IMR-90 (cell line): ENCODE measurements at regions not wholly inside any gene's neighbourhood (a gene's known extent, or its start where the extent isn't known, plus 50 kb on each side); places are given as distances from the start of the nearest gene placed in this dataset.
A peak's percentile ranks its signal among the peaks of the same experiment; 100 is the strongest.

Experiments used
- ATAC-seq: fragments of 200-7000 bp; cut with Tn5 transposase; 2 replicates; pipeline ENCODE4 v1.9.1; 2020; ENCODE audit warnings: low read depth, mild to moderate bottlenecking, moderate library complexity
- BruUV-seq: library from RNA; stranded (reverse); fragments of 400-500 nt; replicated peaks from 2 replicates; lab custom pipeline; 2021; lab: Mats Ljungman, UMichigan
- CTCF ChIA-PET: fragments of 300-600 bp; formaldehyde crosslinking; extraction: SDS; loops from one replicate; lab custom pipeline; 2021; ENCODE audit warnings: antibody characterized with exemption; lab: Yijun Ruan, JAX
- POLR2A ChIA-PET: fragments of 300-600 bp; sonication (Branson Sonifier 250); formaldehyde crosslinking; loops from one replicate; lab custom pipeline; 2022; ENCODE audit warnings: antibody characterized with exemption; ENCODE audit not compliant: unreplicated experiment; lab: Charles Lee
- DNase-seq: peaks from one replicate; pipeline ENCODE4 v3.0.0; 2013
- H2AFZ ChIP-seq: replicated peaks from 2 replicates; pipeline ENCODE3; 2013; ENCODE audit warnings: low read length, mild to moderate bottlenecking; ENCODE audit not compliant: poor library complexity
- H2AK5ac ChIP-seq: 2 replicates; pipeline ENCODE4 v1.6.1; 2013; ENCODE audit warnings: low read depth, low read length, inconsistent platforms
- H2AK9ac ChIP-seq: replicated peaks from 2 replicates; pipeline ENCODE3; 2013; ENCODE audit warnings: mild to moderate bottlenecking, low read depth, low read length, moderate library complexity; ENCODE audit not compliant: poor library complexity
- H2BK120ac ChIP-seq: 2 replicates; pipeline ENCODE4 v1.6.1; 2013; ENCODE audit warnings: low read depth, low read length, inconsistent platforms
- H2BK15ac ChIP-seq: 3 replicates; pipeline ENCODE4 v1.6.1; 2013; ENCODE audit warnings: low read depth, low read length, inconsistent platforms
- H2BK20ac ChIP-seq: 2 replicates; pipeline ENCODE4 v1.6.1; 2013; ENCODE audit warnings: low read depth, mild to moderate bottlenecking, inconsistent platforms, low read length, moderate library complexity
- H2BK5ac ChIP-seq: 2 replicates; pipeline ENCODE4 v1.6.1; 2013; ENCODE audit warnings: mild to moderate bottlenecking, low read depth, low read length, inconsistent platforms; ENCODE audit not compliant: poor library complexity, severe bottlenecking
- H3K14ac ChIP-seq: replicated peaks from 2 replicates; pipeline ENCODE4 v1.6.1; 2013; ENCODE audit warnings: low read depth, low read length, inconsistent platforms
- H3K18ac ChIP-seq: 2 replicates; pipeline ENCODE4 v1.6.1; 2013; ENCODE audit warnings: low read depth, low read length, control low read depth
- H3K23ac ChIP-seq: 2 replicates; pipeline ENCODE4 v1.6.1; 2013; ENCODE audit warnings: low read depth, low read length, inconsistent platforms
- H3K27ac ChIP-seq: 2 replicates; pipeline ENCODE4 v1.5.1; 2013; ENCODE audit warnings: mild to moderate bottlenecking, control low read depth, low read length; ENCODE audit not compliant: insufficient read depth
- H3K27me3 ChIP-seq: 2 replicates; pipeline ENCODE4 v1.6.1; 2013; ENCODE audit warnings: low read length; ENCODE audit not compliant: control insufficient read depth, insufficient read depth
- H3K36me3 ChIP-seq: 2 replicates; pipeline ENCODE4 v1.6.1; 2013; ENCODE audit warnings: low read length, mixed read lengths; ENCODE audit not compliant: control insufficient read depth, insufficient read depth
- H3K4ac ChIP-seq: 2 replicates; pipeline ENCODE4 v1.6.1; 2013; ENCODE audit warnings: low read depth, low read length, inconsistent platforms
- H3K4me1 ChIP-seq: 2 replicates; pipeline ENCODE4 v1.6.1; 2013; ENCODE audit warnings: low read length, mixed read lengths; ENCODE audit not compliant: control insufficient read depth, insufficient read depth
- H3K4me2 ChIP-seq: 2 replicates; pipeline ENCODE4 v1.6.1; 2013; ENCODE audit warnings: low read depth, mild to moderate bottlenecking, control low read depth, low read length, moderate library complexity
- H3K4me3 ChIP-seq: 2 replicates; pipeline ENCODE4 v1.5.1; 2013; ENCODE audit warnings: low read depth, mild to moderate bottlenecking, control low read depth, low read length, moderate library complexity; ENCODE audit not compliant: insufficient read depth
- H3K56ac ChIP-seq: 2 replicates; pipeline ENCODE4 v1.6.1; 2013; ENCODE audit warnings: low read length, inconsistent platforms; ENCODE audit not compliant: insufficient read depth; ENCODE audit errors: extremely low read depth
- H3K79me1 ChIP-seq, 2 experiments: 2 replicates each; pipeline ENCODE4 v1.6.1; 2013; ENCODE audit warnings: low read length in 2 of 2, inconsistent platforms in 1 of 2, low read depth in 1 of 2
- H3K9ac ChIP-seq: 2 replicates; pipeline ENCODE4 v1.6.1; 2013; ENCODE audit warnings: low read depth, low read length, control low read depth
- H3K9me1 ChIP-seq: 2 replicates; pipeline ENCODE4 v1.6.1; 2013; ENCODE audit warnings: low read length, inconsistent platforms; ENCODE audit not compliant: insufficient read depth
- H3K9me3 ChIP-seq: 2 replicates; pipeline ENCODE4 v1.6.1; 2013; ENCODE audit warnings: low read length; ENCODE audit not compliant: control insufficient read depth, insufficient read depth
- H4K20me1 ChIP-seq: 2 replicates; pipeline ENCODE4 v1.6.1; 2013; ENCODE audit warnings: low read length, inconsistent platforms; ENCODE audit not compliant: insufficient read depth
- H4K5ac ChIP-seq: 2 replicates; pipeline ENCODE4 v1.6.1; 2013; ENCODE audit warnings: mild to moderate bottlenecking, low read depth, low read length, control low read depth
- H4K8ac ChIP-seq, 2 experiments: 2 replicates each; pipeline ENCODE4 v1.6.1; 2013; ENCODE audit warnings: low read depth in 2 of 2, low read length in 2 of 2, control low read depth in 1 of 2, inconsistent platforms in 1 of 2
- H4K91ac ChIP-seq: 2 replicates; pipeline ENCODE4 v1.6.1; 2013; ENCODE audit warnings: low read depth, low read length, inconsistent platforms; ENCODE audit not compliant: insufficient read depth
- MAFK ChIP-seq: IDR thresholded peaks from 2 replicates; pipeline ENCODE4 v1.6.1; 2012; ENCODE audit warnings: low read depth, low read length, improper control_type of control experiment
- NFE2L2 ChIP-seq: fragments of 150-350 bp; IDR thresholded peaks from 2 replicates; pipeline ENCODE4 v1.6.1; 2016; ENCODE audit warnings: low read depth, mild to moderate bottlenecking, low read length
- dilution Hi-C: fragments of 300-500 bp; cut with HindIII; formaldehyde crosslinking; loops from one replicate; pipeline ENCODE4 v1.14.3; 2018; ENCODE audit warnings: low sequenced_read_pairs; ENCODE audit not compliant: unreplicated experiment
- in situ Hi-C: fragments of 300-500 bp; cut with MboI; formaldehyde crosslinking; loops from 3 replicates; pipeline ENCODE4 v1.14.3; 2019; ENCODE audit warnings: low sequenced_read_pairs, inconsistent platforms, mixed read lengths
- intact Hi-C: fragments of 100-400 bp; cut with micrococcal nuclease; formaldehyde crosslinking; loops from 2 replicates; pipeline ENCODE4 v1.10.0; 2022

- CTCF ChIA-PET, result no interaction called here
- POLR2A ChIA-PET, result no interaction called here
- intact Hi-C loops (no loop called here), dilution Hi-C loops (no loop called here), in situ Hi-C loops (no loop called here)
- no peak overlapping the region for H4K5ac ChIP-seq
- no peak for DNase-seq
- H3K9ac ChIP-seq, result no peak overlapping the region
- no peak overlapping the region for H4K91ac ChIP-seq
- H2BK15ac ChIP-seq, result no peak overlapping the region
- H2BK5ac ChIP-seq, result no peak overlapping the region
- H2AK9ac ChIP-seq, result no peak overlapping the region
- no peak overlapping the region for H3K4me2 ChIP-seq
- no peak overlapping the region for H3K27ac ChIP-seq
- H3K9me3 ChIP-seq, result no peaks in the 10 kb centered on the region
- no peaks in the 10 kb centered on the region for H4K20me1 ChIP-seq
- H2BK120ac ChIP-seq, result no peak overlapping the region
- ATAC-seq, result no peak
- no TSS peak for BruUV-seq
- TF ChIP-seq MAFK (peak; percentile 95), NFE2L2 (no peak)
- no peaks in the 10 kb centered on the region for H3K36me3 ChIP-seq
- no peak overlapping the region for H3K56ac ChIP-seq
- H3K4me1 ChIP-seq, result no peaks in the 10 kb centered on the region
- H4K8ac ChIP-seq, result no peak overlapping the region
- H3K18ac ChIP-seq, result no peak overlapping the region
- H3K14ac ChIP-seq, result no peak overlapping the region
- H2BK20ac ChIP-seq, result no peak overlapping the region
- H3K9me1 ChIP-seq, result no peaks in the 10 kb centered on the region
- H3K4ac ChIP-seq, result no peak overlapping the region
- no peak overlapping the region for H3K4me3 ChIP-seq
- no peak overlapping the region for H3K23ac ChIP-seq
- H2AFZ ChIP-seq, result no peak overlapping the region
- no peaks in the 10 kb centered on the region for H3K27me3 ChIP-seq
- H3K79me1 ChIP-seq, result no peaks in the 10 kb centered on the region
- no peak overlapping the region for H2AK5ac ChIP-seq
These were observed 201.9 kb downstream of the ADGRA3 start for GRCh38 chr4:22313976-22314375.
